KMS-11 (cell line): ENCODE measurements at regions not wholly inside any gene's neighbourhood (a gene's known extent, or its start where the extent isn't known, plus 50 kb on each side); places are given as distances from the start of the nearest gene placed in this dataset.

Experiments used
- H2AFZ ChIP-seq: fragments of 200-600 bp; sonication (generic); 2 replicates; pipeline ENCODE4 v1.6.1; 2016; ENCODE audit warnings: antibody characterized with exemption, mixed run types, low read depth
- H3K27ac ChIP-seq: fragments of 200-600 bp; sonication (generic); 2 replicates; pipeline ENCODE4 v1.6.1; 2016; ENCODE audit warnings: mild to moderate bottlenecking, mixed run types
- H3K27me3 ChIP-seq: fragments of 200-600 bp; sonication (generic); 2 replicates; pipeline ENCODE4 v1.6.1; 2017; ENCODE audit warnings: mild to moderate bottlenecking, low read depth, mixed run types, moderate library complexity; ENCODE audit not compliant: insufficient read depth
- H3K36me3 ChIP-seq: fragments of 200-600 bp; sonication (generic); 2 replicates; pipeline ENCODE4 v1.6.1; 2017; ENCODE audit warnings: mild to moderate bottlenecking, mixed run types; ENCODE audit not compliant: insufficient read depth
- H3K4me1 ChIP-seq: fragments of 200-600 bp; sonication (generic); 2 replicates; pipeline ENCODE4 v1.6.1; 2016; ENCODE audit warnings: mild to moderate bottlenecking, low read depth, mixed run types; ENCODE audit not compliant: poor library complexity, severe bottlenecking
- H3K4me2 ChIP-seq: fragments of 200-600 bp; sonication (generic); 2 replicates; pipeline ENCODE4 v1.7.0; 2016; ENCODE audit warnings: mild to moderate bottlenecking, mixed run types
- H3K4me3 ChIP-seq: fragments of 200-600 bp; sonication (generic); IDR thresholded peaks from 2 replicates; pipeline ENCODE4 v1.6.1; 2017; ENCODE audit warnings: low read depth, low read length, mixed read lengths; ENCODE audit not compliant: insufficient read depth
- H3K79me2 ChIP-seq: fragments of 200-600 bp; sonication (generic); 2 replicates; pipeline ENCODE4 v1.6.1; 2016; ENCODE audit warnings: low read depth, mixed run types; ENCODE audit not compliant: insufficient read depth
- H3K9ac ChIP-seq: fragments of 200-600 bp; sonication (generic); 2 replicates; pipeline ENCODE4 v1.6.1; 2016; ENCODE audit warnings: mild to moderate bottlenecking, mixed run types
- H4K20me1 ChIP-seq: fragments of 200-600 bp; sonication (generic); 2 replicates; pipeline ENCODE4 v1.6.1; 2016; ENCODE audit warnings: mild to moderate bottlenecking, mixed run types; ENCODE audit not compliant: insufficient read depth
- CTCF ChIP-seq: fragments of 200-600 bp; sonication (generic); conservative IDR thresholded peaks from 2 replicates; pipeline ENCODE4 v1.6.1; 2017; ENCODE audit warnings: low read depth, mild to moderate bottlenecking, antibody characterized with exemption, low read length, moderate library complexity, mixed read lengths

- H3K79me2 ChIP-seq, result no peaks in the 10 kb centered on the region
- H3K27ac ChIP-seq, result no peak overlapping the region
- TF ChIP-seq CTCF, result no peak
- no peak overlapping the region for H3K9ac ChIP-seq
- no peak overlapping the region for H2AFZ ChIP-seq
- H4K20me1 ChIP-seq, result no peaks in the 10 kb centered on the region
- no peaks in the 10 kb centered on the region for H3K4me1 ChIP-seq
- H3K36me3 ChIP-seq, result no peaks in the 10 kb centered on the region
- H3K4me2 ChIP-seq, result no peak overlapping the region
- H3K4me3 ChIP-seq, result no peak overlapping the region
- no peaks in the 10 kb centered on the region for H3K27me3 ChIP-seq
Observed at GRCh38 chr2:190794790-190795189, 85.8 kb upstream of the GLS start.

- Histone ChIP-seq H3K9ac (no peak overlapping the region), H3K36me3 (no peaks in the 10 kb centered on the region), H3K79me2 (no peaks in the 10 kb centered on the region), H3K27ac (no peak overlapping the region), H4K20me1 (no peaks in the 10 kb centered on the region), H3K4me2 (no peak overlapping the region), H3K4me1 (no peaks in the 10 kb centered on the region), H3K27me3 (no peaks in the 10 kb centered on the region), H3K4me3 (no peak overlapping the region), H2AFZ (no peak overlapping the region)
- TF ChIP-seq CTCF, result no peak
Observed at GRCh38 chr2:190795686-190796085, 84.9 kb upstream of the GLS start.

DNA sequence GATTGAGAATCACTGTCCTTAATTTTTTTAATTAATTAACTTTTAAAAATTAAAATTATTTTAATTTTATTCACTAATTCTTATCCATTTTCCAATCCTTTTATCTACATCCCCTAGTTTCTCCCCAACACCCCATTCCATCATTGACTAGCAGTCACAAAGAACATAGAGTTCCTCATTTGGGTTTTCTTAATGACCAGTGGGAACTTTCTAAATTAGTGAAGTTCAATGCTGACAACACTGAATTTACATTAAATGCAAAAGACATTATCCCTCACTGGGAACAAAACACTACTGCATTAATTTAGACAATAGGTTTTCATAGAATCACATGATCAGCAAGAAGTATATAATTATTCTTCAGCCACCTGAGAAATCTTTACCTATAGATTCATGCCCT, 80.6 kb upstream of the GLS start:
- TF ChIP-seq CTCF, result no peak
- no peaks in the 10 kb centered on the region for H4K20me1 ChIP-seq
- no peaks in the 10 kb centered on the region for H3K79me2 ChIP-seq
- no peaks in the 10 kb centered on the region for H3K36me3 ChIP-seq
- no peak overlapping the region for H3K27ac ChIP-seq
- no peaks in the 10 kb centered on the region for H3K4me1 ChIP-seq
- no peak overlapping the region for H2AFZ ChIP-seq
- H3K4me3 ChIP-seq, result no peak overlapping the region
- H3K9ac ChIP-seq, result no peak overlapping the region
- H3K27me3 ChIP-seq, result no peaks in the 10 kb centered on the region
- no peak overlapping the region for H3K4me2 ChIP-seq

DNA sequence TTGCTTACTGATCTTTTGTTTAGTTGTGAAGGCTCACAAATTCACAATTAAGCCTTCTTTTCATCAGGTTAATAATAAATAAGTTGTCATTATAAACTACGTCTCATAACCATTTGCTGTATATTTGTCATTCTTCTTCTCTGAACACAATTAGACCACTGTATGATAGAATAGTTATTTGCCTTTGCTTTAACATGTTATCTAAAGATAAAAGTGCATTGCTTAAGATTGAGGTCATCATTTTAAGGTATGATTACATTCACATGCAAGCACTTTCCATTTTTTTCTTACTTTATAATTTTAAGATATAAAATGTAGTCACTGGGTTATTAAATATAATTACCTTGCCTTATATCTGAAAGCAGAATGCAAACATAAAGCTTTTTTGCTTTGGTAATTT, 80.1 kb upstream of the GLS start:
- no peaks in the 10 kb centered on the region for H3K36me3 ChIP-seq
- H3K4me1 ChIP-seq, result no peaks in the 10 kb centered on the region
- H3K27ac ChIP-seq, result no peak overlapping the region
- no peak overlapping the region for H3K4me3 ChIP-seq
- H2AFZ ChIP-seq, result no peak overlapping the region
- H4K20me1 ChIP-seq, result no peaks in the 10 kb centered on the region
- H3K27me3 ChIP-seq, result no peaks in the 10 kb centered on the region
- no peak overlapping the region for H3K9ac ChIP-seq
- no peaks in the 10 kb centered on the region for H3K79me2 ChIP-seq
- no peak overlapping the region for H3K4me2 ChIP-seq
- no peak for TF ChIP-seq CTCF

DNA sequence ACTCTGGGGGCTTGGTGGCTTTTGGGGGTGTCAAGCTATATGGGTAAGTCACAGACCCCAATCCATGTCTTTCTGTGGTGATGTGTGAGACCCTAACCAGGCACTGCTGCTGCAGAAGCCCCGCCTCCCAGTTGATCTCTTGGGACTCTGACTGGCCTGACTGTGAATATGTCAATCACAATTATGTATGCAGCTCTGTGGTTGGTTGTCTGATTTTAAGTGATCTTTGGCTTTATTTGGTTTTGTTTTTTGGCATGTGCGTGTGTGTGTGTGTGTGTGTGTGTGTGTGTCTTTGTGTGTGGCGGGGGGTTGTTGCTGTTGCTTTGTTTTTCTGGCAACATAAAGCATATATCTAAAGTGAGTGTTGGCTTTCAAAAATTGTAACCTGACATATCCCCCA, 78.5 kb upstream of the GLS start:
- Histone ChIP-seq H3K9ac (no peak overlapping the region), H3K36me3 (no peaks in the 10 kb centered on the region), H3K4me3 (no peak overlapping the region), H3K27me3 (no peaks in the 10 kb centered on the region), H3K4me2 (no peak overlapping the region), H3K79me2 (no peaks in the 10 kb centered on the region), H3K27ac (no peak overlapping the region), H4K20me1 (no peaks in the 10 kb centered on the region), H3K4me1 (peaks cover under 1% of the 10 kb centered on the region), H2AFZ (no peak overlapping the region)
- no peak for TF ChIP-seq CTCF
